Transverse colon (tissue), 4 donors: ENCODE measurements at regions not wholly inside any gene's neighbourhood (a gene's known extent, or its start where the extent isn't known, plus 50 kb on each side); places are given as distances from the start of the nearest gene placed in this dataset.
"Not testable (repeated sequence)": the region's sequence is repeated elsewhere in the genome, so short reads cannot be mapped to it uniquely, and the experiment has no call there.

Experiments
- DNase-seq: peaks from one replicate; pipeline ENCODE4 v3.0.0-alpha.2; 2019
- H3K27ac ChIP-seq, 4 donors: fragments of 200-600 bp; sonication (generic); 2 replicates each; pipeline ENCODE4 v1.5.1; 2016 to 2018; ENCODE audit warnings: inconsistent platforms in 4 of 4
- H3K27me3 ChIP-seq: fragments of 200-600 bp; sonication (generic); 2 replicates; pipeline ENCODE4 v1.5.1; 2017; ENCODE audit warnings: inconsistent platforms
- H3K36me3 ChIP-seq, 4 donors: fragments of 200-600 bp; sonication (generic); 2 replicates each; pipeline ENCODE4 v1.5.1; 2017 to 2019; ENCODE audit warnings: inconsistent platforms in 4 of 4
- H3K4me1 ChIP-seq, 4 donors: fragments of 200-600 bp; sonication (generic); 2 replicates each; pipeline ENCODE4 v1.5.1; 2017 to 2020; ENCODE audit warnings: inconsistent platforms in 4 of 4
- H3K4me3 ChIP-seq, 4 donors: fragments of 200-600 bp; sonication (generic); 1 replicate in 1 of 4; 2 replicates in 3 of 4; pipeline versions ENCODE4 v1.5.1 to v1.6.1; 2017 to 2019; ENCODE audit warnings: inconsistent platforms in 4 of 4
- H3K9me3 ChIP-seq, 2 donors: fragments of 200-600 bp; sonication (generic); 2 replicates each; pipeline ENCODE4 v1.5.1; 2017 to 2019; ENCODE audit warnings: inconsistent platforms in 2 of 2
- CTCF ChIP-seq, 5 experiments: fragments of 200-600 bp in 3 of 5; fragments of 450-650 bp in 2 of 5; sonication (generic) in 3 of 5; IDR thresholded peaks; 1 replicate in 2 of 5; 2 replicates in 3 of 5; pipeline ENCODE4 v1.5.1; 2016 to 2017; ENCODE audit warnings: antibody characterized with exemption in 5 of 5, inconsistent platforms in 3 of 5, mild to moderate bottlenecking in 2 of 5, moderate library complexity in 1 of 5
- EP300 ChIP-seq: sonication (generic); formaldehyde crosslinking; IDR thresholded peaks from one replicate; pipeline ENCODE4 v1.6.1; 2017; ENCODE audit warnings: antibody characterized with exemption, low read depth
- POLR2A ChIP-seq: fragments of 450-650 bp; IDR thresholded peaks from one replicate; pipeline ENCODE4 v1.6.1; 2016; ENCODE audit warnings: antibody characterized with exemption, mild to moderate bottlenecking, moderate library complexity
- POLR2AphosphoS5 ChIP-seq, 3 donors: sonication (generic); formaldehyde crosslinking; IDR thresholded peaks; one replicate each; pipeline ENCODE4 v1.6.1; 2016; ENCODE audit warnings: antibody characterized with exemption in 3 of 3
- WGBS, 2 donors: methylation state at CpG; one replicate each; pipeline ENCODE4 v1.1.5; 2018; ENCODE audit warnings: low coverage in 1 of 2; 5-methylcytosine and 5-hydroxymethylcytosine counted together
- in situ Hi-C, 4 donors: fragments of 200-750 bp; cut with MboI; loops; one replicate each; pipeline versions ENCODE4 v1.15.0 to v1.15.1; 2017; ENCODE audit warnings: low sequenced_read_pairs in 3 of 4, low pct_ligation_motif_present in 1 of 4, low pct_unique_long_range_greater_than_20kb in 1 of 4
- intact Hi-C: fragments of 100-400 bp; cut with DNase I; formaldehyde crosslinking; loops from one replicate; pipeline ENCODE4 v1.15.1; 2023; ENCODE audit warnings: low total_unique reads

GRCh38 chr12:124647316-124647715 lies 79.9 kb upstream of the NCOR2 start:
- no peak overlapping the region for H3K4me3 ChIP-seq
- H3K27me3 ChIP-seq, result no peaks in the 10 kb centered on the region
- peaks cover 0 to 3% (median 1%) of the 10 kb centered on the region in 4 donors for H3K4me1 ChIP-seq
- no peak for TF ChIP-seq CTCF (IDR thresholded peaks at IDR 0.05)
- 94 to 96% methylated on average over 3 to 5 of the region's 6 CpGs for WGBS, 2 donors
- H3K9me3 ChIP-seq, result peaks cover 0 to 5% of the 10 kb centered on the region in 2 donors
- H3K36me3 ChIP-seq, result no peaks in the 10 kb centered on the region
- intact Hi-C loops (no loop called here), in situ Hi-C loops (no loop called here)
- no peak for DNase-seq
- no peak overlapping the region for H3K27ac ChIP-seq

- 65 to 69% methylated on average over 10 to 28 of the region's 34 CpGs for WGBS, 2 donors
- TF ChIP-seq CTCF (IDR thresholded peaks at IDR 0.05), result no peak
- no peak for TF ChIP-seq EP300
- no peak for TF ChIP-seq POLR2A
- no peak for TF ChIP-seq POLR2AphosphoS5 (IDR thresholded peaks at IDR 0.05)
- Histone ChIP-seq H3K36me3 (no peaks in the 10 kb centered on the region), H3K4me1 (peaks cover 0 to 3% (median 1%) of the 10 kb centered on the region in 4 donors), H3K27ac (no peak overlapping the region), H3K4me3 (no peak overlapping the region), H3K27me3 (no peaks in the 10 kb centered on the region), H3K9me3 (peaks cover 0 to 5% of the 10 kb centered on the region in 2 donors)
- in situ Hi-C loops, result no loop called here
- no peak for DNase-seq
- intact Hi-C loops, result no loop called here
These were observed 79.2 kb upstream of the NCOR2 start for GRCh38 chr12:124646385-124647230.

GRCh38 chr12:124645530-124646244 lies 78.3 kb upstream of the NCOR2 start:
- Histone ChIP-seq H3K4me1 (peaks cover 0 to 3% (median 1%) of the 10 kb centered on the region in 4 donors), H3K27ac (no peak overlapping the region), H3K27me3 (no peaks in the 10 kb centered on the region), H3K9me3 (peaks cover 0 to 5% of the 10 kb centered on the region in 2 donors), H3K36me3 (no peaks in the 10 kb centered on the region), H3K4me3 (no peak overlapping the region)
- WGBS, 2 donors, result 82% methylated on average over 18 of the region's 18 CpGs; no CpG with 5 or more reads in 1 of the 2 donors
- DNase-seq, result no peak
- TF ChIP-seq CTCF (IDR thresholded peaks at IDR 0.05) (no peak), POLR2A (no peak), EP300 (no peak), POLR2AphosphoS5 (IDR thresholded peaks at IDR 0.05) (no peak)
- intact Hi-C loops (no loop called here), in situ Hi-C loops (no loop called here)

GRCh38 chr12:124643768-124644167 lies 76.4 kb upstream of the NCOR2 start:
- DNase-seq, intact Hi-C loops, H3K9me3 ChIP-seq, in situ Hi-C loops, H3K4me3 ChIP-seq, H3K27ac ChIP-seq, H3K4me1 ChIP-seq, H3K27me3 ChIP-seq, H3K36me3 ChIP-seq: not testable (repeated sequence)
- WGBS, 2 donors, result 93 to 94% methylated on average over 6 of the region's 6 CpGs
